ENCODE measurements at regions not wholly inside any gene's neighbourhood (a gene's known extent, or its start where the extent isn't known, plus 50 kb on each side); places are given as distances from the start of the nearest gene placed in this dataset.

DNA sequence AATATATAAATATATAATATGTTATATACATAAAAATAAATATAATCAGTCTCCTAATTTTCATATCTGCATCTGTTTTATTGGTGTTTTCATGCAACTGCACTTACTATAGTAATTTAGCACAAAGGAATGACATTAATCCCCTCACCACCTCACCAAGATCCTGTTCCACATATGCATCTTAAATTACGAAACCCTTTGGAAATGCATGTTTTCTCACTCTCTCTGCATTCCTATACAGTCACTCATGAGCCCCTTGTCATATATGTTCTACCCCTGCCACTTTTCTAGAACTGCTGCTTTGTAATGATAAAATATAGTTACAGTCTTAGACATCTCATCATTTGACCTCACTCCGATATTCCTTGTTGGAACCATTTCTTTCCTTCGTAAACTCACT, 728.7 kb upstream of the SLIT2 start:
- TF ChIP-seq POLR2A (IDR thresholded peaks at IDR 0.05; ENCODE audit: low read length) (no peak), GATA1 (IDR thresholded peaks at IDR 0.05; ENCODE audit: low read depth, low read length) (no peak)

All from erythroblast (primary cell).